Endothelial cell of umbilical vein (primary cell): ENCODE measurements at regions not wholly inside any gene's neighbourhood (a gene's known extent, or its start where the extent isn't known, plus 50 kb on each side); places are given as distances from the start of the nearest gene placed in this dataset.
A peak's percentile ranks its signal among the peaks of the same experiment; 100 is the strongest.
"Not testable (repeated sequence)": the region's sequence is repeated elsewhere in the genome, so short reads cannot be mapped to it uniquely, and the experiment has no call there.

ENCODE experiments used
- BruUV-seq: library from RNA; stranded (reverse); fragments of 400-500 nt; replicated peaks from 2 replicates; lab custom pipeline; 2021; lab: Mats Ljungman, UMichigan
- CTCF ChIA-PET: fragments of 300-600, 350-600 bp; sonication (Branson Sonifier 250); formaldehyde crosslinking; loops from one replicate; lab custom pipeline; 2021; ENCODE audit warnings: antibody characterized with exemption, inconsistent platforms; lab: Charles Lee
- POLR2A ChIA-PET: fragments of 300-600, 350-600 bp; sonication (Branson Sonifier 250); formaldehyde crosslinking; loops from one replicate; lab custom pipeline; 2021; ENCODE audit warnings: antibody characterized with exemption, inconsistent platforms; lab: Charles Lee
- DNase-seq: peaks from one replicate; pipeline ENCODE4 v3.0.0-alpha.2; 2011; ENCODE audit warnings: low read depth, low spot score
- FAIRE-seq: peaks from 2 replicates; lab custom pipeline; 2011; peaks lifted over from hg19 to GRCh38; lab: Jason Lieb, UNC
- H2AFZ ChIP-seq: 2 replicates; pipeline ENCODE4 v1.6.0; 2012; ENCODE audit warnings: low read depth, low read length, control low read depth, inconsistent platforms
- H3K27ac ChIP-seq: 2 replicates; pipeline ENCODE4 v1.5.1; 2011; ENCODE audit warnings: low read depth, mild to moderate bottlenecking, control low read depth, low read length, moderate library complexity; ENCODE audit not compliant: insufficient read depth
- H3K27me3 ChIP-seq, 2 experiments: 2 replicates each; pipeline versions ENCODE4 v1.6.0 to v1.6.1; 2011; ENCODE audit warnings: low read length in 2 of 2, mixed read lengths in 1 of 2; ENCODE audit not compliant: control insufficient read depth in 2 of 2, insufficient read depth in 2 of 2
- H3K36me3 ChIP-seq, 2 experiments: 2 replicates in 1 of 2; 3 replicates in 1 of 2; pipeline ENCODE4 v1.5.1; 2011; ENCODE audit warnings: low read length in 2 of 2, mild to moderate bottlenecking in 1 of 2, moderate library complexity in 1 of 2; ENCODE audit not compliant: control insufficient read depth in 2 of 2, insufficient read depth in 2 of 2; ENCODE audit errors: extremely low read depth in 1 of 2
- H3K4me1 ChIP-seq: 3 replicates; pipeline ENCODE4 v1.5.1; 2011; ENCODE audit warnings: mild to moderate bottlenecking, low read length; ENCODE audit not compliant: control insufficient read depth, insufficient read depth; ENCODE audit errors: extremely low read depth
- H3K4me2 ChIP-seq: 2 replicates; pipeline ENCODE4 v1.6.1; 2011; ENCODE audit warnings: low read length, control low read depth, mixed read lengths; ENCODE audit not compliant: insufficient read depth
- H3K4me3 ChIP-seq, 3 experiments: fragments of 200-600 bp in 1 of 3; sonication (generic), shearing (Covaris generic) in 1 of 3; replicated peaks in 1 of 3; 2 replicates each; pipeline ENCODE4 v1.5.1; 2011 to 2016; ENCODE audit warnings: control low read depth in 3 of 3, low read length in 3 of 3, mild to moderate bottlenecking in 2 of 3, inconsistent platforms in 1 of 3, low read depth in 1 of 3, moderate library complexity in 1 of 3; ENCODE audit not compliant: insufficient read depth in 1 of 3
- H3K79me2 ChIP-seq: 2 replicates; pipeline ENCODE4 v1.6.0; 2012; ENCODE audit warnings: low read length, inconsistent platforms; ENCODE audit not compliant: control insufficient read depth, insufficient read depth
- H3K9ac ChIP-seq: replicated peaks from 2 replicates; pipeline ENCODE3; 2011; ENCODE audit warnings: low read length, control low read depth; ENCODE audit not compliant: insufficient read depth; ENCODE audit errors: extremely low read depth
- H3K9me1 ChIP-seq: replicated peaks from 3 replicates; pipeline ENCODE4 v1.6.0; 2011; ENCODE audit warnings: mild to moderate bottlenecking, low read length; ENCODE audit not compliant: control insufficient read depth, insufficient read depth; ENCODE audit errors: extremely low read depth
- H3K9me3 ChIP-seq: replicated peaks from 2 replicates; pipeline ENCODE4 v1.5.1; 2012; ENCODE audit warnings: low read length, inconsistent platforms; ENCODE audit not compliant: control insufficient read depth, insufficient read depth
- H4K20me1 ChIP-seq: replicated peaks from 2 replicates; pipeline ENCODE3; 2011; ENCODE audit warnings: mild to moderate bottlenecking, low read length; ENCODE audit not compliant: control insufficient read depth, insufficient read depth; ENCODE audit errors: extremely low read depth
- CTCF ChIP-seq, 2 donors: IDR thresholded peaks; 1 replicate in 1 of 2; 2 replicates in 1 of 2; pipeline ENCODE4 v1.5.1; 2011; ENCODE audit warnings: low read length in 2 of 2, mild to moderate bottlenecking in 2 of 2, moderate library complexity in 2 of 2, control low read depth in 1 of 2, inconsistent platforms in 1 of 2, low read depth in 1 of 2; ENCODE audit not compliant: insufficient read depth in 1 of 2; ENCODE audit errors: extremely low read depth in 1 of 2
- GATA2 ChIP-seq: IDR thresholded peaks from 2 replicates; pipeline ENCODE4 v1.7.0; 2011; ENCODE audit warnings: low read depth, mild to moderate bottlenecking, moderate library complexity, mixed read lengths, low read length; ENCODE audit not compliant: insufficient read length, insufficient read depth
- JUN ChIP-seq: IDR thresholded peaks from 2 replicates; pipeline ENCODE4 v1.6.1; 2011; ENCODE audit warnings: borderline replicate concordance, low read depth; ENCODE audit not compliant: insufficient read length, insufficient read depth
- MAX ChIP-seq: IDR thresholded peaks from 2 replicates; pipeline ENCODE4 v1.6.1; 2011; ENCODE audit not compliant: insufficient read depth, insufficient read length
- POLR2A ChIP-seq: IDR thresholded peaks from 2 replicates; pipeline ENCODE4 v1.6.1; 2012; ENCODE audit warnings: low read depth, mild to moderate bottlenecking, control low read depth, low read length
- POLR2AphosphoS5 ChIP-seq: IDR thresholded peaks from 2 replicates; pipeline ENCODE4 v1.6.1; 2012; ENCODE audit warnings: low read depth, mild to moderate bottlenecking, control low read depth, low read length, moderate library complexity; ENCODE audit not compliant: insufficient read depth
- dilution Hi-C: fragments of 300-500 bp; cut with MboI; formaldehyde crosslinking; loops from one replicate; pipeline ENCODE4 v1.15.0; 2019; ENCODE audit warnings: low sequenced_read_pairs; ENCODE audit not compliant: extremely low pct_ligation_motif_present
- intact Hi-C: fragments of 100-400 bp; cut with micrococcal nuclease; formaldehyde crosslinking; loops from one replicate; pipeline ENCODE4 v1.10.0; 2022

DNA sequence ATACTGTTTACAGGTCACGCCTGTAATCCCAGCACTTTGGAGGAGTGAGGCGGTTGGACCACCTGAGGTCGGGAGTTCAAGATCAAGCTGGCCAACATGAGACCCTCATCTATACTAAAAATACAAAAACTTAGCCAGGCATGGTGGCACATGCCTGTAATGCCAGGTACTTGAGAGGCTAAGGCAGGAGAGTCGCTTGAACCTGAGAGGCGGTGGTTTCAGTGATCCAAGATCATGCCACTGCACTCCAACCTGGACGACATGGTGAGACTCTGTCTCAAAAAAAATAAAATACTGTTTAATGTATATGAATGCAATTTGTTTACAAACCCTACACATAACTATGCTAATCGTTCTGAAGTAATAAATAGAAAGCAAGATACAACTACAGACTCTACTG, 102.4 kb downstream of the ZNF486 start:
- no TSS peak for BruUV-seq
- no peaks in the 10 kb centered on the region for H3K4me1 ChIP-seq
- POLR2A ChIA-PET: no interaction called here
- H3K27ac ChIP-seq: no peak overlapping the region
- no peak for FAIRE-seq
- intact Hi-C loops: no loop called here
- H2AFZ ChIP-seq: no peak overlapping the region
- CTCF ChIA-PET: no interaction called here
- dilution Hi-C loops: no loop called here
- no peaks in the 10 kb centered on the region for H3K36me3 ChIP-seq
- DNase-seq: no peak
- no peaks in the 10 kb centered on the region for H3K79me2 ChIP-seq
- no peaks in the 10 kb centered on the region for H3K9me1 ChIP-seq
- no peaks in the 10 kb centered on the region for H3K27me3 ChIP-seq
- no peak overlapping the region for H3K4me2 ChIP-seq
- no peak overlapping the region for H3K9ac ChIP-seq
- H4K20me1 ChIP-seq: no peaks in the 10 kb centered on the region
- no peak for TF ChIP-seq GATA2
- TF ChIP-seq POLR2AphosphoS5: no peak
- no peak for TF ChIP-seq JUN
- no peak for TF ChIP-seq CTCF (IDR thresholded peaks at IDR 0.05; ENCODE audit: extremely low read depth in 1 of 2, insufficient read depth in 1 of 2, low read depth in 1 of 2, low read length in 2 of 2)
- no peak for TF ChIP-seq POLR2A
- no peak for TF ChIP-seq MAX
- H3K4me3 ChIP-seq: no peak overlapping the region
- H3K9me3 ChIP-seq: no peaks in the 10 kb centered on the region

DNA sequence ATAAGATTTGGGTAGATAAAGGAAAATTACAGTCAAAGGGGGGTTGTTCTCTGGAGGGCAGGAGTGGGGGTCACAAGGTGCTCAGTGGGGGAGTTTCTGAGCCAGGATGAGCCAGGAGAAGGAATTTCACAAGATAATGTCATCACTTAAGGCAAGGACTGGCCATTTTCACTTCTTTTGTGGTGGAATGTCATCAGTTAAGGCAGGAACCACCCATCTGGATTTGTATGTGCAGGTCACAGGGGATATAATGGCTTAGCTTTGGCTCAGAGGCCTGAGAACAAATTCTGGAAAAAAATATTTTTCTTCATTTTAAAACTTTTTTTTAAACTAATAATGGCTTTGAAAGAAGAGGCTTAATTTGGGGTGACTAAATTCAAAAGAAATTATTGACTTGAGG, 94.5 kb downstream of the ZNF486 start:
- CTCF ChIA-PET, BruUV-seq, H3K9me1 ChIP-seq, H3K9ac ChIP-seq, H4K20me1 ChIP-seq, H3K4me3 ChIP-seq, H3K36me3 ChIP-seq, FAIRE-seq, dilution Hi-C loops, intact Hi-C loops, H3K79me2 ChIP-seq, H3K27ac ChIP-seq, H3K27me3 ChIP-seq, DNase-seq, POLR2A ChIA-PET, H3K9me3 ChIP-seq, H3K4me1 ChIP-seq, H2AFZ ChIP-seq, H3K4me2 ChIP-seq: not testable (repeated sequence)

DNA sequence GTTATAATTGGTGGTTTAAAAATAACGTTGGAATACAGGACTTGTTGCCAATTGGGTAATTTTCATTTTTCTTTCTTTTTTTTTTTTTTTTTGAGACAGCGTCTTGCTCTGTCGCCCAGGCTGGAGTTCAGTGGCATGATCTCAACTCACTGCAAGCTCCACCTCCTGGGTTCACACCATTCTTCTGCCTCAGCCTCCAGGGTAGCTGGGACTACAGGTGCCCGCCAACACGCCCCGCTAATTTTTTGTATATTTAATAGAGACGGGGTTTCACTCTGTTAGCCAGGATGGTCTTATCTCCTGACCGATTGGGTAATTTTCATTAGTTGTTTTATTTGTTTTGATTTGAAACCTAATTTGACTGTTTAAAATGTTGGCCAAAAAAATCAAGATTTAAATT, 93.7 kb downstream of the ZNF486 start:
- CTCF ChIA-PET: not testable (repeated sequence)
- FAIRE-seq: peak; percentile 4

More for the DNA sequence above, 93.7 kb downstream of the ZNF486 start:
- H3K9ac ChIP-seq, POLR2A ChIA-PET, H3K79me2 ChIP-seq, H3K27me3 ChIP-seq, H3K4me2 ChIP-seq, H3K36me3 ChIP-seq, H4K20me1 ChIP-seq, H3K9me1 ChIP-seq, H2AFZ ChIP-seq, H3K4me3 ChIP-seq, H3K9me3 ChIP-seq, H3K27ac ChIP-seq, H3K4me1 ChIP-seq, dilution Hi-C loops, intact Hi-C loops, BruUV-seq, DNase-seq: not testable (repeated sequence)
